ENCODE measurements at regions not wholly inside any gene's neighbourhood (a gene's known extent, or its start where the extent isn't known, plus 50 kb on each side); places are given as distances from the start of the nearest gene placed in this dataset.

GRCh38 chr13:73608157-73608516 lies 526.1 kb downstream of the KLF12 start:
- no peak for TF ChIP-seq REST (IDR thresholded peaks at IDR 0.05; ENCODE audit: insufficient read depth in 1 of 2, low read depth in 2 of 2, low read length in 2 of 2)
- TF ChIP-seq POLR2AphosphoS5 (IDR thresholded peaks at IDR 0.05; ENCODE audit: low read depth, low read length): no peak

Measured in PFSK-1 (cell line).